Ishikawa (cell line): ENCODE measurements at regions not wholly inside any gene's neighbourhood (a gene's known extent, or its start where the extent isn't known, plus 50 kb on each side); places are given as distances from the start of the nearest gene placed in this dataset.

Experiments used
- CEBPB ChIP-seq: IDR thresholded peaks from 2 replicates; pipeline ENCODE4 v1.6.1; 2012
- CREB1 ChIP-seq: IDR thresholded peaks from 2 replicates; pipeline ENCODE4 v1.6.1; 2012; ENCODE audit warnings: low read depth
- EGR1 ChIP-seq: IDR thresholded peaks from 2 replicates; pipeline ENCODE4 v1.6.1; 2012
- EP300 ChIP-seq: IDR thresholded peaks from 2 replicates; pipeline ENCODE4 v1.6.1; 2012; ENCODE audit warnings: borderline replicate concordance
- FOXM1 ChIP-seq: IDR thresholded peaks from 2 replicates; pipeline ENCODE4 v1.6.1; 2012; ENCODE audit warnings: low read depth, borderline replicate concordance
- NFIC ChIP-seq: IDR thresholded peaks from 2 replicates; pipeline ENCODE4 v1.6.1; 2012
- RAD21 ChIP-seq: IDR thresholded peaks from 2 replicates; pipeline ENCODE4 v1.6.1; 2012; ENCODE audit warnings: low read depth
- REST ChIP-seq: IDR thresholded peaks from 2 replicates; pipeline ENCODE4 v1.6.1; 2012; ENCODE audit warnings: low read depth, mild to moderate bottlenecking
- TAF1 ChIP-seq: IDR thresholded peaks from 2 replicates; pipeline ENCODE4 v1.6.1; 2012; ENCODE audit warnings: low read depth, mild to moderate bottlenecking
- TCF12 ChIP-seq: IDR thresholded peaks from 2 replicates; pipeline ENCODE4 v1.6.1; 2012; ENCODE audit warnings: low read depth
- TEAD4 ChIP-seq: IDR thresholded peaks from 2 replicates; pipeline ENCODE4 v1.6.1; 2012
- YY1 ChIP-seq: IDR thresholded peaks from 2 replicates; pipeline ENCODE4 v1.6.1; 2012; ENCODE audit warnings: low read depth
- ZBTB7A ChIP-seq: IDR thresholded peaks from 2 replicates; pipeline ENCODE4 v1.6.1; 2012; ENCODE audit warnings: low read depth
- TF ChIP-seq, protein P1 (sequence below): IDR thresholded peaks from 2 replicates; pipeline ENCODE4 v1.6.1; 2012
- TF ChIP-seq, protein P2 (sequence below): IDR thresholded peaks from 2 replicates; pipeline ENCODE4 v1.6.1; 2012

GRCh38 chr4:181827246-181827645 is 416.0 kb upstream of the TENM3 start:
- TF ChIP-seq YY1 = no peak
- TF ChIP-seq, protein P1, sequence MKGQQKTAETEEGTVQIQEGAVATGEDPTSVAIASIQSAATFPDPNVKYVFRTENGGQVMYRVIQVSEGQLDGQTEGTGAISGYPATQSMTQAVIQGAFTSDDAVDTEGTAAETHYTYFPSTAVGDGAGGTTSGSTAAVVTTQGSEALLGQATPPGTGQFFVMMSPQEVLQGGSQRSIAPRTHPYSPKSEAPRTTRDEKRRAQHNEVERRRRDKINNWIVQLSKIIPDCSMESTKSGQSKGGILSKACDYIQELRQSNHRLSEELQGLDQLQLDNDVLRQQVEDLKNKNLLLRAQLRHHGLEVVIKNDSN = no peak
- TF ChIP-seq EGR1 = no peak
- TF ChIP-seq CREB1 = no peak
- TF ChIP-seq EP300 = no peak
- TF ChIP-seq TCF12 = no peak
- TF ChIP-seq TEAD4 = no peak
- no peak for TF ChIP-seq CEBPB
- no peak for TF ChIP-seq RAD21
- no peak for TF ChIP-seq ZBTB7A
- no peak for TF ChIP-seq FOXM1
- no peak for TF ChIP-seq REST
- no peak for TF ChIP-seq TAF1
- no peak for TF ChIP-seq NFIC

- TF ChIP-seq CREB1 (no peak), TEAD4 (no peak), ZBTB7A (no peak), CEBPB (no peak), TCF12 (no peak), EP300 (no peak), EGR1 (no peak), YY1 (no peak), RAD21 (no peak), REST (no peak), FOXM1 (no peak), NFIC (no peak), TAF1 (no peak)
- TF ChIP-seq, protein P2, sequence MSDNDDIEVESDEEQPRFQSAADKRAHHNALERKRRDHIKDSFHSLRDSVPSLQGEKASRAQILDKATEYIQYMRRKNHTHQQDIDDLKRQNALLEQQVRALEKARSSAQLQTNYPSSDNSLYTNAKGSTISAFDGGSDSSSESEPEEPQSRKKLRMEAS = no peak
- TF ChIP-seq, protein P1 = no peak
Observed at GRCh38 chr4:181830404-181831035, 412.7 kb upstream of the TENM3 start.

DNA sequence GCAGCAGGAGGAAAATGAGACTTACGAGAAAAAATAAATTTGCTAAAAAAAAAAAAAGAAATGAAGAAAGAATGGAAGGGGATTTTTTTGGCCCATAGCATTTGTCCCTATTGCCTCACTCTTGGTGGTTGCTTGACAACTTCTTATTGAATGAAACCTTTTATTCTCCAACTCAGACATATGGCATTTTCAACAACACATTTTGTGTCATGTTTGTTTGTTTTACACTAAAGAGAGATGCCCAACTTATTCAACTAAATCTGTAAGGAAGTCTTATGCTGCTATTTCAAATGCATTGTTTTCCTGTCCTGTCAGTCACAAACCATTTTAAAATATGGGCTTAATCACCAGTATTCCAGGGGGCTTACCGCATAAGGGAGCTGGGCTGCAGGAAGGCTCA is 409.1 kb upstream of the TENM3 start:
- no peak for TF ChIP-seq NFIC
- TF ChIP-seq CREB1 = no peak
- TF ChIP-seq, protein P1 = no peak
- TF ChIP-seq YY1 = no peak
- TF ChIP-seq TEAD4 = no peak
- no peak for TF ChIP-seq RAD21
- TF ChIP-seq TCF12 = no peak
- TF ChIP-seq, protein P2 = no peak
- TF ChIP-seq EP300 = no peak
- TF ChIP-seq REST = no peak
- no peak for TF ChIP-seq CEBPB
- no peak for TF ChIP-seq ZBTB7A
- TF ChIP-seq FOXM1 = no peak
- no peak for TF ChIP-seq TAF1
- TF ChIP-seq EGR1 = no peak

DNA sequence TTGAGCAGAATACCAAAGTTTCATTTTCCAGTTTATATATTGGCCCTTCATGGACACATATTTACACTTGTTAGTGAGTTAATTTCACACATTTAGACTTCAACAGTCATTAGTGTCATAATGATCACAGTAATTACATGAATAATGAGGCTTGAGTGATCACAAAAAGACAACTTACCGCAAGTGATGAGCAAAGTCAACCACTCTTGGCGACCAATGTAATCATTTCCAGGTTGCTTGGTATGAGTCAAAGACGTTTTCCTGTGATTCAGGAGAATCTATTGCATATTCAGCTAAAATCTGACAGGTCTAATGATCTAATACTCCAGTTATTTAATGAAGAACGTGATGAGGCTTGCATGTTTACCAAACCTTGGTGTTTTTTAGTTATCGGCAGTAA is 407.9 kb upstream of the TENM3 start:
- TF ChIP-seq CEBPB = no peak
- no peak for TF ChIP-seq REST
- TF ChIP-seq YY1 = no peak
- TF ChIP-seq RAD21 = no peak
- TF ChIP-seq ZBTB7A = no peak
- no peak for TF ChIP-seq NFIC
- TF ChIP-seq TCF12 = no peak
- TF ChIP-seq EGR1 = no peak
- TF ChIP-seq, protein P1 = no peak
